PC-3 (cell line): ENCODE measurements at regions not wholly inside any gene's neighbourhood (a gene's known extent, or its start where the extent isn't known, plus 50 kb on each side); places are given as distances from the start of the nearest gene placed in this dataset.

Experiments
- ATAC-seq: fragments of 200-7000 bp; cut with Tn5 transposase; 2 replicates; pipeline ENCODE4 v1.9.1; 2020; ENCODE audit warnings: mild to moderate bottlenecking, moderate library complexity
- BruUV-seq: library from RNA; stranded (reverse); fragments of 400-500 nt; replicated peaks from 2 replicates; lab custom pipeline; 2021; lab: Mats Ljungman, UMichigan
- CTCF ChIA-PET: fragments of 300-600 bp; sonication (Branson Sonifier 250); formaldehyde crosslinking; loops from one replicate; lab custom pipeline; 2022; ENCODE audit warnings: antibody characterized with exemption; lab: Charles Lee
- POLR2A ChIA-PET: fragments of 300-600 bp; sonication (Branson Sonifier 250); formaldehyde crosslinking; loops from one replicate; lab custom pipeline; 2022; ENCODE audit warnings: antibody characterized with exemption; ENCODE audit not compliant: unreplicated experiment; lab: Charles Lee
- DNase-seq: peaks from one replicate; pipeline ENCODE4 v3.0.0-alpha.2; 2015
- H2AFZ ChIP-seq: fragments of 300-600 bp; sonication (generic); 2 replicates; pipeline ENCODE4 v1.6.0; 2016; ENCODE audit warnings: antibody characterized with exemption, low read length
- H3F3A ChIP-seq: fragments of 300-600 bp; sonication (generic); one replicate; pipeline ENCODE4 v1.6.0; 2017; ENCODE audit warnings: antibody characterized with exemption, low read length, control low read depth, mild to moderate bottlenecking; ENCODE audit not compliant: unreplicated experiment
- H3K27ac ChIP-seq: fragments of 300-600 bp; sonication (generic); 2 replicates; pipeline ENCODE4 v1.5.1; 2016; ENCODE audit warnings: mild to moderate bottlenecking, low read length
- H3K27me3 ChIP-seq: fragments of 300-600 bp; sonication (generic); 2 replicates; pipeline ENCODE4 v1.6.1; 2016; ENCODE audit warnings: low read length, mixed read lengths
- H3K36me3 ChIP-seq: fragments of 300-600 bp; sonication (generic); 2 replicates; pipeline ENCODE4 v1.6.1; 2016; ENCODE audit warnings: low read depth, mixed run types, low read length, mixed read lengths
- H3K4me1 ChIP-seq: fragments of 300-600 bp; sonication (generic); 2 replicates; pipeline ENCODE4 v1.5.1; 2016; ENCODE audit warnings: low read length; ENCODE audit not compliant: insufficient read depth
- H3K4me2 ChIP-seq: fragments of 300-600 bp; sonication (generic); 2 replicates; pipeline ENCODE4 v1.6.0; 2016; ENCODE audit warnings: low read length
- H3K4me3 ChIP-seq: fragments of 300-600 bp; sonication (generic); 2 replicates; pipeline ENCODE4 v1.5.1; 2016; ENCODE audit warnings: mild to moderate bottlenecking, low read length, mixed read lengths
- H3K79me2 ChIP-seq: fragments of 300-600 bp; sonication (generic); 2 replicates; pipeline ENCODE4 v1.6.1; 2017; ENCODE audit warnings: low read length, mixed read lengths
- H3K9ac ChIP-seq: fragments of 300-600 bp; sonication (generic); 2 replicates; pipeline ENCODE4 v1.6.0; 2016; ENCODE audit warnings: mild to moderate bottlenecking, low read length
- H3K9me2 ChIP-seq: fragments of 300-600 bp; sonication (generic); replicated peaks from 2 replicates; pipeline ENCODE4 v1.6.1; 2016; ENCODE audit warnings: mixed run types, low read length, mixed read lengths
- H3K9me3 ChIP-seq: fragments of 300-600 bp; sonication (generic); 2 replicates; pipeline ENCODE4 v1.6.1; 2016; ENCODE audit warnings: low read length, mixed read lengths
- H4K20me1 ChIP-seq: fragments of 300-600 bp; sonication (generic); 2 replicates; pipeline ENCODE4 v1.6.1; 2016; ENCODE audit warnings: low read length, mixed read lengths
- CTCF ChIP-seq: fragments of 300-600 bp; sonication (generic); conservative IDR thresholded peaks from 2 replicates; pipeline ENCODE4 v1.5.1; 2017; ENCODE audit warnings: antibody characterized with exemption, low read depth, mild to moderate bottlenecking, low read length
- EZH2 ChIP-seq: fragments of 300-600 bp; sonication (generic); IDR thresholded peaks from one replicate; pipeline ENCODE4 v1.6.1; 2017; ENCODE audit warnings: antibody characterized with exemption, mild to moderate bottlenecking, low read length; ENCODE audit not compliant: unreplicated experiment
- EZH2phosphoT487 ChIP-seq: fragments of 300-600 bp; sonication (generic); IDR thresholded peaks from 2 replicates; pipeline ENCODE4 v1.6.1; 2018; ENCODE audit warnings: mild to moderate bottlenecking, antibody characterized with exemption, low read length, borderline replicate concordance
- intact Hi-C: fragments of 100-400 bp; cut with micrococcal nuclease; formaldehyde crosslinking; loops from 2 replicates; pipeline ENCODE4 v1.9.0; 2023

DNA sequence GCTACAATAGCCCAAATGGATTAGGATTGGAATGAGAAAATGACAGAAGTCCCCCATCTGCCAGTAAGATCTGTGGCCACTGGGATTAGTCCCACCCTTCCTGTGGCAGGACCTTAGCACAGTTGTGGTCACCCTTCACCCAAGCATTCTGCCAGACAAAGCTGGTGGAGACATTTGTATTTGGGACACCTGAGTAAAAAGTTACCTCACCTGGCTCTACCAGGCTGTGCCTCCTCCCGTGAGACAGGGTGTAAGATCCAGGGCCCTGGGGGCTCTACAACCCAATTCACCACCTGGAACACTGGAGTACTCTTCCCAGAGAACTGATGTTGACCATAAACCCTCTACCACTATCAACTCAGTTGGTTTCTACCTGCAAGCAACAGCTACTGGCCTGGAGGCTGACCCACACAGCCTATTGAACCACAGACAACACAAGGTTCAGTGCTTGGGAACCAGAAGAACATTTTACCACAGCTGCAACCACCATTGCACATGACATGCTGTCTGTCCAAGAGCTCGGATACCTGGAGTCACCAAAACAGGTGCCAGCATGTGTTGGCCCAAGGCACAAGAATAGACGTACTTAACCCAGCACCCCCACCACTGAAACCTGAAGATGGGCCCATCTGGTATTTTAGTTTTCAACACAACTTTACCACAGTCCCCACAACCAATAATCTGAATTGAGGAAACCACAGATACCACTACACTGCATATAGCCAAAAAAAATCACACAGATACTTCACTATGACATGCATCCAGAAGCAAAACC is 1686.7 kb downstream of the SI start:
- Histone ChIP-seq H4K20me1 (no peaks in the 10 kb centered on the region), H3K27ac (no peak overlapping the region), H3K4me1 (no peaks in the 10 kb centered on the region), H3K9me3 (no peaks in the 10 kb centered on the region), H3K79me2 (no peaks in the 10 kb centered on the region), H2AFZ (no peak overlapping the region), H3K36me3 (no peaks in the 10 kb centered on the region), H3K4me3 (no peak overlapping the region), H3K4me2 (no peak overlapping the region), H3K9me2 (no peaks in the 10 kb centered on the region), H3K9ac (no peak overlapping the region), H3K27me3 (no peaks in the 10 kb centered on the region), H3F3A (no peaks in the 10 kb centered on the region)
- ChIA-PET POLR2A (no interaction called here), CTCF (no interaction called here)
- no TSS peak for BruUV-seq
- no peak for DNase-seq
- intact Hi-C loops, result no loop called here
- TF ChIP-seq EZH2 (no peak), CTCF (no peak), EZH2phosphoT487 (no peak)
- no peak for ATAC-seq

DNA sequence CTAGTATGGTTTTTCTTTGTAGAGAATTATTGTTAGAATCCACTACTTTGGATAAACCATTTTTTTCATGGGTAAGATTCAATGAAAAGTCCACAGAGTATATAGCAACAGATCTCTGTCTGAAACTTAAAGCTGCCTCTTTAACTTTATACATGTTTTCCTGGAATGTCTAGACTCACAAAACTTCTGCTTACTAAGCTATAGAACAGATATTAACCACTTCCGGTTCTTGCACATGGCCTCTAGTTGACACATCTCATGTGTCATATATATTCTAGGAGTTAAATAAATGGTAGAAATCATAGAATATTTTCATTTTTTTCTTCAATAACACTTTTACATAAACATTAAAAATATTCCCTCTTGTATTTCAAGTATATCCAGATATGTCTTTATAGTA is 1693.9 kb downstream of the SI start:
- Histone ChIP-seq H3F3A (no peaks in the 10 kb centered on the region), H2AFZ (no peak overlapping the region), H3K4me3 (no peak overlapping the region), H3K4me1 (no peaks in the 10 kb centered on the region), H3K9ac (no peak overlapping the region), H3K27me3 (no peaks in the 10 kb centered on the region), H3K79me2 (no peaks in the 10 kb centered on the region), H3K27ac (no peak overlapping the region), H3K36me3 (no peaks in the 10 kb centered on the region), H3K9me2 (no peaks in the 10 kb centered on the region), H3K4me2 (no peak overlapping the region), H4K20me1 (no peaks in the 10 kb centered on the region), H3K9me3 (no peaks in the 10 kb centered on the region)
- ChIA-PET POLR2A (no interaction called here), CTCF (no interaction called here)
- BruUV-seq, result no TSS peak
- no peak for TF ChIP-seq CTCF
- no peak for TF ChIP-seq EZH2
- TF ChIP-seq EZH2phosphoT487, result no peak
- DNase-seq (peak; percentile 42), ATAC-seq (no peak)
- intact Hi-C loops, result no loop called here

DNA sequence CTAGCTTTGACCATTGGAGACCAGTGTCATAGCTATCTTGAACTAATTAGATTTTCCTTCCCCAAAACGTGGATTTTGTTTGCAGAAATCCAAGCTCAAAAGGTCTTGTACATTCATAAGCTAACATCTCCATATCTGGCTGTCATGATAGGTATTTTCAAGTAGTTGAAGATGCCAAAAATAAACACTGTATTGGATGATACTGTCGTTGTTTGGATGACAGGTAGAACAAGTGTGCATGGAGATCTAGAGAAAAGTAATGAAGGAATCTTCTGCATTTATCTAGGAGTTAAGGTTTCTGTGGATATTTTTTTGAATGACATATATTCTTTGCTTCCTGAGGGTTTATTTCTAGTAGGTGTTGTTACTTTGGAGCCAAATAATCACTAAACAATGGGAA is 1696.1 kb downstream of the SI start:
- intact Hi-C loops, result no loop called here
- Histone ChIP-seq H3F3A (no peaks in the 10 kb centered on the region), H3K79me2 (no peaks in the 10 kb centered on the region), H3K4me1 (no peaks in the 10 kb centered on the region), H4K20me1 (no peaks in the 10 kb centered on the region), H3K9me2 (no peaks in the 10 kb centered on the region), H3K27me3 (no peaks in the 10 kb centered on the region), H2AFZ (no peak overlapping the region), H3K4me3 (no peak overlapping the region), H3K4me2 (no peak overlapping the region), H3K9me3 (no peaks in the 10 kb centered on the region), H3K9ac (no peak overlapping the region), H3K27ac (no peak overlapping the region), H3K36me3 (no peaks in the 10 kb centered on the region)
- DNase-seq (no peak), ATAC-seq (no peak)
- no peak for TF ChIP-seq EZH2phosphoT487
- no peak for TF ChIP-seq EZH2
- TF ChIP-seq CTCF, result no peak
- CTCF ChIA-PET, result no interaction called here
- POLR2A ChIA-PET, result no interaction called here
- BruUV-seq, result no TSS peak
